T-helper 2 cell (primary cell): ENCODE measurements at regions not wholly inside any gene's neighbourhood (a gene's known extent, or its start where the extent isn't known, plus 50 kb on each side); places are given as distances from the start of the nearest gene placed in this dataset.
"Not testable (repeated sequence)": the region's sequence is repeated elsewhere in the genome, so short reads cannot be mapped to it uniquely, and the experiment has no call there.

Experiments
- DNase-seq, 5 experiments: peaks; one replicate each; pipeline versions ENCODE4 v3.0.0 to v3.0.0-alpha.2; 2012 to 2022

- no peak for DNase-seq
These were observed 100.1 kb upstream of the ATXN3L start for GRCh38 chrX:13419918-13420317.

DNA sequence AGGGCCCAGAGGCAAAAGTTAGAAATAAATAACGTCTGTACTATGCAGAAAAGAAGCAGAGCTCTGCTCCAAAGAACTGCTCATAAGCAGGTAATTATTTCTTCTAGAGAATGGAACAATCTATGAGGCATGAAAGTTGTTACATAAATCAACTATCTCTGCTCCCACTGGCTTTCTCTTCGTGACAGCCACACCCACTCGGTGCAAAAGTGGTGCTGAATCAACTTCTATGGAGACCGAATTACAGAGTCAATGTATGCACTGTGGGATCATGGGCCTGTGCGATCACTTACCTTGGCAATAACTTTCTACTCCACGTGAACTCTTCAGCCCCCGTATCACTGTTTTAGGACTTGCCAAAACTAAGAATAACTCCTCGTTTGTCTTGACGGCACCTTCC, 99.4 kb upstream of the ATXN3L start:
- no peak for DNase-seq

DNA sequence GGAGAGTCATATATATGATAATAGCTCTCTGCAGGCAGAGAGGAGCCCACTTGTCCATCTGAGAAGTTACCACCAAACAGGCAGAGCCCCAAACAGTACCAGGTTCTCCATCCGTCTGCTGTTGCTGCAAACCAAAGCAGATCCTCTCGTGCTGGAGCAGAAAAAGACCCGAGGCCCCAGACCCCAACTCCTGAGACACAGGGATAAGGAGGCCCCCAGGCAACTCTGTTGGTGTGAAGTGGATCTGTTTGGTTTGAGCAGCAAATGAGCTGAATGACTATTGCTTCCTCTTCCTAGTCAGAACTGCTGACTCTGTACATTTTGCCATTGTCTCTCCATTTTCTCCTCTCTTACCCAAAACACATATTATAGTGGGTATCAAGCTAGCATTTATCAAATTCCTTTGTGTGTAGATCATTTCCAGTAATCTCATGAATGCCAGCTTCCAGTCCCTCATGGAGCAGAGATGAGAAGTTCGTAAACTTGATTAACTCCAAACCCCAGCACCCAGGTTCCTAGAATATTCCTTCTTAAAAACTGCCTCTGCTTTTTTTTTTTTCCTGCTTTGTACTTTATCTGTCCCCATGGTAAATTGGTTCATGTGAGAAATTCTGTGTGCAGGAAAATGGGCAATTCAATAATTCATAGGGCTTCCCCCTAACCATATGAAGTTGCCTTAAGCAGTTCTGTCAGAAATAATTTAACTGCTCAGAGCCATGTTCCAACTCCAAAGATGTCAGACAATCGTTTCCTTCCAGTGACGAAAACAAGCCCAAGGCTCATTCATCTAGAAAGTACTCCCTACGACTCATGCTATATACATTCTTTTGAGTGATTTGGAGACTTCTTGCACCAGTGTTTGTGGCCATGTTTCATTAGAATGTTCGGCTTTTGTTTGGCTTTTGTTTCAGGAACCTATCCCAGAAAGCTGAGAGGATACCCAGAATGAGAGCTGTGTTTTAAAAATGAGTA, 98.6 kb upstream of the ATXN3L start:
- no peak for DNase-seq

DNA sequence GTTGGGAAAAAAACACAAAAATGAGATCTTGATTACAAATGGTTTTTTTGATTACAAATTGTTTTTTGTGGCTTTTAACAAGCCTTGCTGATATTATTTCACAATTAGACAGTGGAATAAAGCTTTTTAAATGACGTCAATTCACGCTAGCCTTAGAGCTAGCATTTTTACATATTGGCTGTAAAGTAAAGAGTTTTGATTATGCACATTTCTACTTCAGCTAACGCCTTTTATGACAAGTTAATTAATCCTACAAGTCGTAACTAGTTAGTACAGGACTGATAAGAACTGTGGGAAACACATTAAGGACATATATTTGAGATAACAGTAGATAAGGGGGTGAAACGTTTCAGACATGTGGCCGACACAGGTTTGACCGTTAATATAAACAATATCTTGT, 95.7 kb upstream of the ATXN3L start:
- DNase-seq, result no peak

DNA sequence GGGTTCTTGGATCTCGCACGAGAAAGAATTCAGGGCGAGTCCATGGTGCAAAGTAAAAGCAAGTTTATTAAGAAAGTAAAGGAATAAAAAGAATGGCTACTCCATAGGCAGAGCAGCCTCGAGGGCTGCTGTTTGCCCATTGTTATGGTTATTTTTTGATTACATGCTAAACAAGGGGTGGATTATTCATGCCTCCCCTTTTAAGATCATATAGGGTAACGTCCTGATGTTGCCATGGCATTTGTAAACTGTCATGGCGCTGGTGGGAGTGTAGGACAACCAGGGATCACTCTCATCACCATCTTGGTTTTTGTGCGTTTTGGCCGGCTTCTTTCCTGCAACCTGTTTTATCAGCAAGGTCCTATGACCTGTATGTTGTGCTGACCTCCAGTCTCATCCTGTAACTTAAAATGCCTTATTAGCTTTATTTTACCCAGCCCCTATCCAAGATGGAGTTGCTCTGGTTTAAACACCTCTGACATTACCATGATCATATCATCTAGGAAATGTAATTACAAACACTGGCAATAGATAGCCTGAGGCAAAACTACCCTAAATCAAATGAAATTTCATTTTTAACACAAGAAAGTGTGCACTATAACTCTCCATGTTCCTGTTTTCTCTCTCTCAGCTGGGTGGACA, 94.3 kb upstream of the ATXN3L start:
- DNase-seq, result no peak

GRCh38 chrX:13412208-13412600, 92.4 kb upstream of the ATXN3L start:
- no peak for DNase-seq

DNA sequence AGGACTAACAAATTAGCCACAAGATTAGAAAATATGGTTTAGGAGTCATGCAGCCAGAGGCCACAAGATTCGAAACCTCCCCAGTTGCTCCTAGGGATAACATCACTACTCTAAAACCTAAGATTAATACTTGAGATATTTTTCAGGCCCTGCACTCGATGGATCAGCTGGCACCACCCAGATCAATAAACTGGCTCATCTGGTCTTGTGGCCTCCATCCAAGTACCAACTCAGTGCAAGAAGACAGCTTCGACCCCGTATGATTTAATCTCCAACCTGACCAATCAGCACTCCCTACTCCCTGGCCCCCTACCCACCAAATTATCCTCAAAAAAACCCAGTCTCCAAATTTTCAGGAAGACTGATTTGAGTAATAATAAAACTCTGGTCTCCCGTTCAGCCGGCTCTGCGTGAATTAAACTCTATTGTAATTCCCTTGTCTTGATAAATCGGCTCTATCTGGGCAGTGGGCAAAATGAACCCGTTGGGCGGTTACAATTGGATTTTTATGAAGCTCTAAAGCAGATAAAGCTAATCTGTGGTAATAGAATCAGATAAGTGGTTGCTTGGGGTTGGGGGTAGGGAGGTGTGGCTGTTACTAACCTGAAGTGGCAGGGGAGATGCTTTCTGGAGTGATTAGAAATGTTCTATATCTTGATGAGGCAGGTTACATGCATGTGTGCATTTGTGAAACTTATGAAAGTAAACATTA, 91.8 kb upstream of the ATXN3L start:
- DNase-seq, result peak in 1 of 5 experiments; percentile 5

DNA sequence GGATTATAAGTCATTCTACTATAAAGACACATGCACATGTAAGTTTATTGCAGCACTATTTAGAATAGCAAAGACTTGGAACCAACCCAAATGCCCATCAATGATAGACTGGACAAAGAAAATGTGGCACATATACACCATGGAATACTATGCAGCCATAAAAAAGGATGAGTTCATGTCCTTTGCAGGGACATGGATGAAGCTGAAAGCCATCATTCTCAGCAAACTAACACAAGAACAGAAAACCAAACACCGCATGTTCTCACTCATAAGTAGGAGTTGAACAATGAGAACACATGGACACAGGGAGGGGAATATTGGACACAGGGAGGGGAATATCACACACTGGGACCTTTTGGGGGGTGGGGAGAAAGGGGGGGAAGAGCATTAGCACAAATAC, 88.7 kb upstream of the ATXN3L start:
- DNase-seq, result not testable (repeated sequence)

DNA sequence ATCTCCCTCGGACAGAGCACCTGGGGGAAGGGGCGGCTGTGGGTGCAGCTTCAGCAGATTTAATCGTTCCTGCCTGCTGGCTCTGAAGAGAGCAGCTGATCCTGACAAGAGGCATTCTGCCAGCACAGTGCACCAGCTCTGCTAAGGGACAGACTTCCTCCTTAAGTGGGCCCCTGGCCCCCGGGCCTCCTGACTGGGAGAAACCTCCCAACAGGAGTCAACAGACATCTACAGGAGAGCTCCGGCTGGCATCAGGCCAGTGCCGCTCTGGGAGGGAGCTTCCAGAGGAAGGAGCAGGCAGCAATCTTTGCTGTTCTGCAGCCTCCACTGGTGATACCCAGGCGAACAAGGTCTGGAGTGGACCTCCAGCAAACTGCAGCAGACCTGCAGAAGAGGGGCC, 84.9 kb upstream of the ATXN3L start:
- not testable (repeated sequence) for DNase-seq

GRCh38 chrX:13404364-13404763, 84.5 kb upstream of the ATXN3L start:
- DNase-seq, result no peak

- no peak for DNase-seq
These were observed 81.9 kb upstream of the ATXN3L start for GRCh38 chrX:13401724-13402123.

GRCh38 chrX:13398839-13399238, 79.0 kb upstream of the ATXN3L start:
- DNase-seq, result no peak

- no peak for DNase-seq
These were observed 78.3 kb upstream of the ATXN3L start for GRCh38 chrX:13397878-13398818.

- no peak for DNase-seq
These were observed 77.1 kb upstream of the ATXN3L start for GRCh38 chrX:13396924-13397323.

GRCh38 chrX:13389501-13389900, 69.6 kb upstream of the ATXN3L start:
- DNase-seq, result no peak

- DNase-seq, result peak in 2 of 5 experiments; percentile 17 to 21
These were observed 68.0 kb upstream of the ATXN3L start for GRCh38 chrX:13387666-13388494.

GRCh38 chrX:13386636-13387035, 66.8 kb upstream of the ATXN3L start:
- DNase-seq, result no peak

DNA sequence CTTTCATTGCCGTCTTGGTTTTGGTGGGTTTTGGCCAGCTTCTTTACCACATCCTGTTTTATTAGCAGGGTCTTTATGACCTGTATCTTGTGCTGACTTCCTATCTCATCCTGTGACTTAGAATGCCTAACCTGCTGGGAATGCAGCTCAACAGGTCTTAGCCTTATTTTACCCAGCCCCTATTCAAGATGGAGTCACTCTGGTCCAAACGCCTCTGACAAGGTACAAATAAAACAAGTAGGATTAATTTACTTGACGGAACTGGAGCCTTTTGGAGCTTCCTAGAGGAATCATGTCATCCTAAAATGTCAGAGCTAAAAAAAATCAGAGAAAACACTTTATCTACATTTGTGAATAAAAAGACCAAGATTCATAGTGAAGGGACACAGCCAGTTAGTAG, 66.2 kb upstream of the ATXN3L start:
- no peak for DNase-seq

GRCh38 chrX:13383907-13384306, 64.1 kb upstream of the ATXN3L start:
- no peak for DNase-seq

DNA sequence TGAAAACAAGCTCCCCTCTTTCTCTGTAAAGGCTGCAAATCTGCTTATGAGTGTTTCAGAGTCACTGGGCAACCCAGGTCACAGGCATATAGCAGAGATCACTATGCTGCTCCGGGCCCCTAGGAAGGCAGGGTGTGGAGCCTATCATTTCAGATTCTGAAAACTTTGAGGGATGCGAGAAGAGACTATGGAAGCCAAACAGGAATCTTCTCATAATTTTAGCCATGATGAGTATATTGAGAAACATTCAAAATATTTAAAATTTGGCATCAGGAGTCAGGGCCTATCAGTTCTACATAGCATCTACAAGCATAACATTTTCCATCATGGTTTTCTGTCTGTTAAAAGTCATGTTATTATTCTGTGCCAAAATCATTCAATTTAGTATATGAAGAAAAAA, 61.7 kb upstream of the ATXN3L start:
- DNase-seq, result no peak

GRCh38 chrX:13380211-13380610, 60.4 kb upstream of the ATXN3L start:
- DNase-seq, result no peak
